ENCODE measurements at regions not wholly inside any gene's neighbourhood (a gene's known extent, or its start where the extent isn't known, plus 50 kb on each side); places are given as distances from the start of the nearest gene placed in this dataset.

DNA sequence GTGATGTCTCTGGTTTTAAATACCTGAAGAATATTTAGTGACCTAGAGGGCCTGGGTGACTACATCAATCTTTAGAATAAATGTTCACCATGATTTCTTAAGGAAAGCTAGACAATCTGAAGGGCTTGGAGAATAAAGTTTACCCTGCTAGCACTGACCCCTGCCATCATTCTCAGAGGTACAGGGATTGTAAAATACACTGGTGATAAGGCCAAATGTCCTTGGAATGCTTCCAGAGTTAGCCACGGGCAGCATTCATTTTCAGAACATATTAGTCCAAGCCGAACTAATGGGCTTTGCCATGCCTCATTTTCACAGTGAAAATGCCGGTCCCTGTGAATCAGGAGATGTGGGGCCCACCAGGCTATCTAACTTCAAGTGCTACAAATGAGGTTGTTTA, 1381.7 kb upstream of the SEL1L start:
- no peak for TF ChIP-seq HEYL (CRISPR knock-in tag; IDR thresholded peaks at IDR 0.05)
- TF ChIP-seq RAD21 (conservative IDR thresholded peaks at IDR 0.05 in 1 of 2, IDR thresholded peaks at IDR 0.05 in 1 of 2), result no peak
- TF ChIP-seq, protein P1, sequence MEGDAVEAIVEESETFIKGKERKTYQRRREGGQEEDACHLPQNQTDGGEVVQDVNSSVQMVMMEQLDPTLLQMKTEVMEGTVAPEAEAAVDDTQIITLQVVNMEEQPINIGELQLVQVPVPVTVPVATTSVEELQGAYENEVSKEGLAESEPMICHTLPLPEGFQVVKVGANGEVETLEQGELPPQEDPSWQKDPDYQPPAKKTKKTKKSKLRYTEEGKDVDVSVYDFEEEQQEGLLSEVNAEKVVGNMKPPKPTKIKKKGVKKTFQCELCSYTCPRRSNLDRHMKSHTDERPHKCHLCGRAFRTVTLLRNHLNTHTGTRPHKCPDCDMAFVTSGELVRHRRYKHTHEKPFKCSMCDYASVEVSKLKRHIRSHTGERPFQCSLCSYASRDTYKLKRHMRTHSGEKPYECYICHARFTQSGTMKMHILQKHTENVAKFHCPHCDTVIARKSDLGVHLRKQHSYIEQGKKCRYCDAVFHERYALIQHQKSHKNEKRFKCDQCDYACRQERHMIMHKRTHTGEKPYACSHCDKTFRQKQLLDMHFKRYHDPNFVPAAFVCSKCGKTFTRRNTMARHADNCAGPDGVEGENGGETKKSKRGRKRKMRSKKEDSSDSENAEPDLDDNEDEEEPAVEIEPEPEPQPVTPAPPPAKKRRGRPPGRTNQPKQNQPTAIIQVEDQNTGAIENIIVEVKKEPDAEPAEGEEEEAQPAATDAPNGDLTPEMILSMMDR (IDR thresholded peaks at IDR 0.05), result no peak
- no peak for TF ChIP-seq HOXA7 (CRISPR knock-in tag; IDR thresholded peaks at IDR 0.05)
- no peak for TF ChIP-seq POLR2A (IDR thresholded peaks at IDR 0.05; ENCODE audit: low read length)
- no peak for TF ChIP-seq NFE2L2 (conservative IDR thresholded peaks at IDR 0.05; ENCODE audit: low read length)
- TF ChIP-seq MAFK (IDR thresholded peaks at IDR 0.05; ENCODE audit: partially characterized antibody), result no peak
- TF ChIP-seq, protein P2, sequence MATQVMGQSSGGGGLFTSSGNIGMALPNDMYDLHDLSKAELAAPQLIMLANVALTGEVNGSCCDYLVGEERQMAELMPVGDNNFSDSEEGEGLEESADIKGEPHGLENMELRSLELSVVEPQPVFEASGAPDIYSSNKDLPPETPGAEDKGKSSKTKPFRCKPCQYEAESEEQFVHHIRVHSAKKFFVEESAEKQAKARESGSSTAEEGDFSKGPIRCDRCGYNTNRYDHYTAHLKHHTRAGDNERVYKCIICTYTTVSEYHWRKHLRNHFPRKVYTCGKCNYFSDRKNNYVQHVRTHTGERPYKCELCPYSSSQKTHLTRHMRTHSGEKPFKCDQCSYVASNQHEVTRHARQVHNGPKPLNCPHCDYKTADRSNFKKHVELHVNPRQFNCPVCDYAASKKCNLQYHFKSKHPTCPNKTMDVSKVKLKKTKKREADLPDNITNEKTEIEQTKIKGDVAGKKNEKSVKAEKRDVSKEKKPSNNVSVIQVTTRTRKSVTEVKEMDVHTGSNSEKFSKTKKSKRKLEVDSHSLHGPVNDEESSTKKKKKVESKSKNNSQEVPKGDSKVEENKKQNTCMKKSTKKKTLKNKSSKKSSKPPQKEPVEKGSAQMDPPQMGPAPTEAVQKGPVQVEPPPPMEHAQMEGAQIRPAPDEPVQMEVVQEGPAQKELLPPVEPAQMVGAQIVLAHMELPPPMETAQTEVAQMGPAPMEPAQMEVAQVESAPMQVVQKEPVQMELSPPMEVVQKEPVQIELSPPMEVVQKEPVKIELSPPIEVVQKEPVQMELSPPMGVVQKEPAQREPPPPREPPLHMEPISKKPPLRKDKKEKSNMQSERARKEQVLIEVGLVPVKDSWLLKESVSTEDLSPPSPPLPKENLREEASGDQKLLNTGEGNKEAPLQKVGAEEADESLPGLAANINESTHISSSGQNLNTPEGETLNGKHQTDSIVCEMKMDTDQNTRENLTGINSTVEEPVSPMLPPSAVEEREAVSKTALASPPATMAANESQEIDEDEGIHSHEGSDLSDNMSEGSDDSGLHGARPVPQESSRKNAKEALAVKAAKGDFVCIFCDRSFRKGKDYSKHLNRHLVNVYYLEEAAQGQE (IDR thresholded peaks at IDR 0.05), result no peak
- no peak for TF ChIP-seq NPAS2 (CRISPR knock-in tag; IDR thresholded peaks at IDR 0.05; ENCODE audit: borderline replicate concordance)
- TF ChIP-seq, protein P3, sequence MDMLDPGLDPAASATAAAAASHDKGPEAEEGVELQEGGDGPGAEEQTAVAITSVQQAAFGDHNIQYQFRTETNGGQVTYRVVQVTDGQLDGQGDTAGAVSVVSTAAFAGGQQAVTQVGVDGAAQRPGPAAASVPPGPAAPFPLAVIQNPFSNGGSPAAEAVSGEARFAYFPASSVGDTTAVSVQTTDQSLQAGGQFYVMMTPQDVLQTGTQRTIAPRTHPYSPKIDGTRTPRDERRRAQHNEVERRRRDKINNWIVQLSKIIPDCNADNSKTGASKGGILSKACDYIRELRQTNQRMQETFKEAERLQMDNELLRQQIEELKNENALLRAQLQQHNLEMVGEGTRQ (IDR thresholded peaks at IDR 0.05), result no peak
- TF ChIP-seq ZC3H11A (IDR thresholded peaks at IDR 0.05), result no peak
- no peak for TF ChIP-seq SREBF2 (IDR thresholded peaks at IDR 0.05)
